ENCODE measurements at regions not wholly inside any gene's neighbourhood (a gene's known extent, or its start where the extent isn't known, plus 50 kb on each side); places are given as distances from the start of the nearest gene placed in this dataset.

DNA sequence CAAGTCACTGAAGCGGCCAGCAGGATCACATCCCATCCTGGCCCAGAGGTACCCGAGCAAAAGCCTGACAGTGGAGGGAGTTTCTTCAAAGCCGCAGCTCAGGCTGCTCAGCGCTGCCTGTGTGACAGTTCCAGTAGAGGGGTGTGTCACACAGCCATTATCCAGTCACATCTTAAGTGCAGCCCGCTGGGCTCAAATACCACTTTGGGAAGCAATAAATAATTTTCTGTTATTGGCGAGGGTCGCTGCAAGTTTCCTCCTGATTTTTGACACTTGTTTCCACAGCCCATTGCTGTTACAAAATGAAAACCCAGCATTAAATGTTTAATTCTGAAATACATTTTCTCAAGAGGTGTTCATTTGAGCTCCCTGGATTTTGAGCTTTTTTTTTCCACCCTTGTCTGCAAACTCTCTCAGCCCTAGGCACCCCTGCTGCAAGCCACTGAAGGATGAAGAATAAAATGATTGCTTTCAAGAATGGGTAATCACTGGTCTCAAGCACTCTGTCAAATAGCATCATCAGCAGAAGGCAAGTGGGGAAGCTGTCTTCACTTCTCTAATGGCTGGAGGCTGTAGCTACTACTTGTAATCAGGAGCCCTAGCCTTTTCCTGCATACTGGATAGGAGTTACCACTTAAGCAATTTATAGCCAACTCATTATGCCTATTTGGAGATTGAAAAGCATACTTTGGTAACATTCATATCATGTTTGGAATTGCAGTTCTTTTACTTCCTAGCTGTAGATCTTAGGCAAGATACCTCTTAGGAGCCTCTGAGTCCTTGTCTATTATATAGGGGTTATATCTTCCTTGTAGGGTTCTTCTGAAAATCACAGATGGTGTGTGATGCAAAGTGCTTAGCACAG, 373.7 kb downstream of the METTL15 start:
- TF ChIP-seq, protein P1, sequence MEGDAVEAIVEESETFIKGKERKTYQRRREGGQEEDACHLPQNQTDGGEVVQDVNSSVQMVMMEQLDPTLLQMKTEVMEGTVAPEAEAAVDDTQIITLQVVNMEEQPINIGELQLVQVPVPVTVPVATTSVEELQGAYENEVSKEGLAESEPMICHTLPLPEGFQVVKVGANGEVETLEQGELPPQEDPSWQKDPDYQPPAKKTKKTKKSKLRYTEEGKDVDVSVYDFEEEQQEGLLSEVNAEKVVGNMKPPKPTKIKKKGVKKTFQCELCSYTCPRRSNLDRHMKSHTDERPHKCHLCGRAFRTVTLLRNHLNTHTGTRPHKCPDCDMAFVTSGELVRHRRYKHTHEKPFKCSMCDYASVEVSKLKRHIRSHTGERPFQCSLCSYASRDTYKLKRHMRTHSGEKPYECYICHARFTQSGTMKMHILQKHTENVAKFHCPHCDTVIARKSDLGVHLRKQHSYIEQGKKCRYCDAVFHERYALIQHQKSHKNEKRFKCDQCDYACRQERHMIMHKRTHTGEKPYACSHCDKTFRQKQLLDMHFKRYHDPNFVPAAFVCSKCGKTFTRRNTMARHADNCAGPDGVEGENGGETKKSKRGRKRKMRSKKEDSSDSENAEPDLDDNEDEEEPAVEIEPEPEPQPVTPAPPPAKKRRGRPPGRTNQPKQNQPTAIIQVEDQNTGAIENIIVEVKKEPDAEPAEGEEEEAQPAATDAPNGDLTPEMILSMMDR (IDR thresholded peaks at IDR 0.05; ENCODE audit: insufficient read depth, low read length, poor library complexity, severe bottlenecking): no peak
- TF ChIP-seq EZH2phosphoT487 (conservative IDR thresholded peaks at IDR 0.05; ENCODE audit: low read length): no peak

All from SU-DHL-6 (cell line).